ENCODE measurements at regions not wholly inside any gene's neighbourhood (a gene's known extent, or its start where the extent isn't known, plus 50 kb on each side); places are given as distances from the start of the nearest gene placed in this dataset.

DNA sequence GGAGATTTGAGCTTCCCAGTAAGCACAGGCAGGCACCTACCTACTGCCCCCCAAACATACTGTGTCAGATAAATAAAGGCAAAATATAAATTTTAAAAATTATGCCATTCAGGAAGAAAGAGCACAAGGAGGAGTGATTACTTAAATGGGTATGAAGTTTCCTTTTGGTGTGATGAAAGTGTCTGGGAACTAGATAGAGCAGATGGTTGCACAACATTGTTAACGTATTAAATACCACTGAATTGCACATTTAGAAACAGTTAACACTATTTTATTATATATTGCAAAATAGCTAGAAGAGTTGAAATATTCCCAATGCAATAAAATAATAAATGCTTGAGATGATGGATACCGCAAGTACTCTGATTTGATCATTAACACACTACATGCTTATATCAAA is 374.7 kb upstream of the FGF13 start:
- H3K9me3 Mint-ChIP-seq (ENCODE audit: unreplicated experiment), result no peaks in the 10 kb centered on the region
- H3K27ac Mint-ChIP-seq (ENCODE audit: unreplicated experiment), result no peak overlapping the region
- DNase-seq (ENCODE audit: low spot score), result no peak
- peaks cover 4% of the 10 kb centered on the region for H3K4me1 Mint-ChIP-seq (ENCODE audit: unreplicated experiment)
- TF ChIP-seq, protein P1, sequence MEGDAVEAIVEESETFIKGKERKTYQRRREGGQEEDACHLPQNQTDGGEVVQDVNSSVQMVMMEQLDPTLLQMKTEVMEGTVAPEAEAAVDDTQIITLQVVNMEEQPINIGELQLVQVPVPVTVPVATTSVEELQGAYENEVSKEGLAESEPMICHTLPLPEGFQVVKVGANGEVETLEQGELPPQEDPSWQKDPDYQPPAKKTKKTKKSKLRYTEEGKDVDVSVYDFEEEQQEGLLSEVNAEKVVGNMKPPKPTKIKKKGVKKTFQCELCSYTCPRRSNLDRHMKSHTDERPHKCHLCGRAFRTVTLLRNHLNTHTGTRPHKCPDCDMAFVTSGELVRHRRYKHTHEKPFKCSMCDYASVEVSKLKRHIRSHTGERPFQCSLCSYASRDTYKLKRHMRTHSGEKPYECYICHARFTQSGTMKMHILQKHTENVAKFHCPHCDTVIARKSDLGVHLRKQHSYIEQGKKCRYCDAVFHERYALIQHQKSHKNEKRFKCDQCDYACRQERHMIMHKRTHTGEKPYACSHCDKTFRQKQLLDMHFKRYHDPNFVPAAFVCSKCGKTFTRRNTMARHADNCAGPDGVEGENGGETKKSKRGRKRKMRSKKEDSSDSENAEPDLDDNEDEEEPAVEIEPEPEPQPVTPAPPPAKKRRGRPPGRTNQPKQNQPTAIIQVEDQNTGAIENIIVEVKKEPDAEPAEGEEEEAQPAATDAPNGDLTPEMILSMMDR (IDR thresholded peaks at IDR 0.05; ENCODE audit: unreplicated experiment), result no peak
- H3K4me3 Mint-ChIP-seq (ENCODE audit: unreplicated experiment), result no peak overlapping the region
- no peaks in the 10 kb centered on the region for H3K27me3 Mint-ChIP-seq (ENCODE audit: unreplicated experiment)
- no peaks in the 10 kb centered on the region for H3K36me3 Mint-ChIP-seq (ENCODE audit: low read depth, unreplicated experiment)

DNA sequence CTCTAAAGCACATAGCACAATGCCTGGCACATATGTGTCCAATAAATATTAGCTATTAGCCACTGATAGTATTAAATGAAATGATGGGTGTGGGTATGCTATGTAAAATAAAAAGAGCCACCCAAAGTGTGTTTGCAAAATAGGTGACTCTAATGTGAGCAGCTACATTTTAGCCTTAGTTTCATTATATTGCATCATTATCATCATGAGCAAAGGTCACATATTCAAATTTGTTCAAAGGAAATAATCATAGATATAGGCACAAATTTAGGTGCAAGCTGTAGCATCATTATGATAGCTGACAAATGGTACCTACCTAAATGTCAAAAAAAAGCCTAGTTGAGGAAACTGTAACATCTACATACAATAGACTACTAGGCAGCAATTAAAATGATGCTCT is 373.9 kb upstream of the FGF13 start:
- Mint-ChIP-seq H3K4me3 (ENCODE audit: unreplicated experiment) (no peak overlapping the region), H3K36me3 (ENCODE audit: low read depth, unreplicated experiment) (no peaks in the 10 kb centered on the region), H3K4me1 (ENCODE audit: unreplicated experiment) (peaks cover 4% of the 10 kb centered on the region), H3K27me3 (ENCODE audit: unreplicated experiment) (no peaks in the 10 kb centered on the region), H3K9me3 (ENCODE audit: unreplicated experiment) (no peaks in the 10 kb centered on the region), H3K27ac (ENCODE audit: unreplicated experiment) (no peak overlapping the region)
- DNase-seq (ENCODE audit: low spot score), result no peak
- TF ChIP-seq, protein P1 (IDR thresholded peaks at IDR 0.05; ENCODE audit: unreplicated experiment), result no peak

DNA sequence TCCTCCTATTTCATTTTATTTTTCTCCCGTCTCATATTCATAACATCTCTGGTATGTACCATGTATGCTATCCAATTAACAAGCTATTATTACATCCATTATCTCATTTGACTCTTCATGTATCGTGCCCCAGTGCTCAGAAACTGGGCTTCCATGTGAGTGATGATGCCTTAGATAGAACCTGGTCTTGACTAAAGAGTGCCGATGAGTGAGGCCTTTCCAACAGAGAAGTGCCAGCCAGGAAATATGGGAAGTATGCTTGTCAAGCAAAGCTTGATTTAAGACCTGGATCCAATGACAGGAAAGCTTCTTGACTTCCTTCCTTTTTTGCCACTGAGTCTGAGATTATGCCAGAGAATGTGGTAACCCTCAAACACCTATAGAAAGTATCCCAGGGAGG is 371.7 kb upstream of the FGF13 start:
- peaks cover 4% of the 10 kb centered on the region for H3K4me1 Mint-ChIP-seq (ENCODE audit: unreplicated experiment)

DNA sequence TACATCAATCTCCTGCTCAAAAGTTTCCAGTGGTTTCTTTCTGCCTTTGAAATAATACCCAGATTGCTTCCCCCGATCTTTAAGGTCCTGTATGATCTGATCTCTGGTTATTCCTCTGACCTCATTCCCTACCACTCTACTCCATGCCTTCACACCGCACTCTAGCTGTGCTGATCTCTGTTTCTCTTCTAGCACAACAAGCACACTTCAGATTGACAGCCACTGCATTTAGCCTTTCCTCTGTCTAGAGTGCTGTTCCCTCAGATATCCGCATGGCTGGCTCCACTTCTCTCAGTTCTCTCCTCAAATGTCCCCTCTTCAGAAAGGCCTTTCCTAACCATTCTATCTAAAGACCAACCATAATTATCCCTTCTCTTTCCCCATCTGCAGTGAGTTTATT is 370.4 kb upstream of the FGF13 start:
- Mint-ChIP-seq H3K27ac (ENCODE audit: unreplicated experiment) (no peak overlapping the region), H3K36me3 (ENCODE audit: low read depth, unreplicated experiment) (no peaks in the 10 kb centered on the region), H3K27me3 (ENCODE audit: unreplicated experiment) (no peaks in the 10 kb centered on the region), H3K4me3 (ENCODE audit: unreplicated experiment) (no peak overlapping the region), H3K9me3 (ENCODE audit: unreplicated experiment) (no peaks in the 10 kb centered on the region), H3K4me1 (ENCODE audit: unreplicated experiment) (peaks cover 4% of the 10 kb centered on the region)
- DNase-seq (ENCODE audit: low spot score), result no peak
- TF ChIP-seq, protein P1 (IDR thresholded peaks at IDR 0.05; ENCODE audit: unreplicated experiment), result no peak

More for the DNA sequence above, 371.7 kb upstream of the FGF13 start:
- no peaks in the 10 kb centered on the region for H3K9me3 Mint-ChIP-seq (ENCODE audit: unreplicated experiment)
- DNase-seq (ENCODE audit: low spot score), result no peak
- H3K36me3 Mint-ChIP-seq (ENCODE audit: low read depth, unreplicated experiment), result no peaks in the 10 kb centered on the region
- H3K4me3 Mint-ChIP-seq (ENCODE audit: unreplicated experiment), result no peak overlapping the region
- H3K27me3 Mint-ChIP-seq (ENCODE audit: unreplicated experiment), result no peaks in the 10 kb centered on the region
- TF ChIP-seq, protein P1 (IDR thresholded peaks at IDR 0.05; ENCODE audit: unreplicated experiment), result no peak
- H3K27ac Mint-ChIP-seq (ENCODE audit: unreplicated experiment), result no peak overlapping the region

DNA sequence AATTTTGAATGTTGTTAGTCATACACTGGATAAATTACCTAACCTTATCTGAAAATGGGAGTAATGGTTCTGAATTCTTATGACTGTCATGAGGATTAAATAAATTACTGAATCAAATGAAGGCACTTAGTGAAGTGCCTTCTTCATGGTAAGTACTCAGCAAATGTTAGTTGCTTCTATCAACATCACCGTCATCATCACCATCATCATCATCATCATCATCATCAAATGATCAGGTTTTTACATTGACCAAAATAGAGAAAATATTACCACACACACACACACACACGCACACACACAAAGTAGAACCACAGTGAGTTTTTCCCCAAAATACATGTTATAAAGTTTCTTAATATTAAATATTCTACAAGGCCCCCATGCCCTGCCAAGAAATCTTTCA is 368.3 kb upstream of the FGF13 start:
- H3K4me1 Mint-ChIP-seq (ENCODE audit: unreplicated experiment), result peaks cover 5% of the 10 kb centered on the region
- H3K4me3 Mint-ChIP-seq (ENCODE audit: unreplicated experiment), result no peak overlapping the region
- H3K9me3 Mint-ChIP-seq (ENCODE audit: unreplicated experiment), result no peaks in the 10 kb centered on the region
- no peaks in the 10 kb centered on the region for H3K27me3 Mint-ChIP-seq (ENCODE audit: unreplicated experiment)
- TF ChIP-seq, protein P1 (IDR thresholded peaks at IDR 0.05; ENCODE audit: unreplicated experiment), result no peak
- H3K27ac Mint-ChIP-seq (ENCODE audit: unreplicated experiment), result no peak overlapping the region
- DNase-seq (ENCODE audit: low spot score), result no peak
- H3K36me3 Mint-ChIP-seq (ENCODE audit: low read depth, unreplicated experiment), result no peaks in the 10 kb centered on the region
